HepG2 (cell line): ENCODE measurements at regions not wholly inside any gene's neighbourhood (a gene's known extent, or its start where the extent isn't known, plus 50 kb on each side); places are given as distances from the start of the nearest gene placed in this dataset.

Experiments
- ATAC-seq: fragments of 200-7000 bp; cut with Tn5 transposase; 3 replicates; pipeline ENCODE4 v1.9.1; 2020; ENCODE audit warnings: mild to moderate bottlenecking, moderate library complexity
- BruUV-seq: library from RNA; stranded (reverse); fragments of 400-500 nt; replicated peaks from 2 replicates; lab custom pipeline; 2021; lab: Mats Ljungman, UMichigan
- CTCF ChIA-PET: fragments of 300-600 bp; formaldehyde crosslinking; extraction: SDS; loops from one replicate; lab custom pipeline; 2021; ENCODE audit warnings: low total read pairs, inconsistent platforms, low intra/inter-chr PET ratio; lab: Yijun Ruan, JAX
- POLR2A ChIA-PET: fragments of 350-600 bp; sonication (Branson Sonifier 250); formaldehyde crosslinking; loops from one replicate; lab custom pipeline; 2020; ENCODE audit warnings: antibody characterized with exemption, inconsistent platforms; lab: Yijun Ruan, JAX
- DNase-seq: peaks from one replicate; pipeline ENCODE4 v3.0.0-alpha.2; 2015; ENCODE audit warnings: low spot score
- FAIRE-seq: peaks from 3 replicates; lab custom pipeline; 2011; peaks lifted over from hg19 to GRCh38; lab: Jason Lieb, UNC
- H2AFZ ChIP-seq: one replicate; pipeline ENCODE4 v1.6.1; 2011; ENCODE audit warnings: low read length, inconsistent platforms
- H3K27ac ChIP-seq: fragments of 300-600 bp; 3 replicates; pipeline ENCODE4 v1.8.0; 2011; ENCODE audit warnings: mixed run types, mild to moderate bottlenecking, mixed read lengths, low read length, inconsistent platforms; ENCODE audit not compliant: insufficient read depth; ENCODE audit errors: extremely low read length
- H3K27me3 ChIP-seq, 2 experiments: fragments of 200-600 bp in 1 of 2; 2 replicates in 1 of 2; 3 replicates in 1 of 2; pipeline versions ENCODE4 v1.6.0 to v1.8.0; 2011; ENCODE audit warnings: low read length in 2 of 2, mild to moderate bottlenecking in 2 of 2, moderate library complexity in 2 of 2, inconsistent platforms in 1 of 2; ENCODE audit not compliant: insufficient read depth in 2 of 2, control insufficient read depth in 1 of 2
- H3K36me3 ChIP-seq, 2 experiments: fragments of 200-600 bp in 1 of 2; replicated peaks in 1 of 2; 2 replicates in 1 of 2; 3 replicates in 1 of 2; pipeline versions ENCODE4 v1.5.1 to v1.8.0; 2011; ENCODE audit warnings: low read length in 2 of 2, inconsistent platforms in 1 of 2; ENCODE audit not compliant: insufficient read depth in 2 of 2, control insufficient read depth in 1 of 2
- H3K4me1 ChIP-seq: 2 replicates; pipeline ENCODE4 v1.5.1; 2012; ENCODE audit warnings: low read length, inconsistent platforms; ENCODE audit not compliant: insufficient read depth
- H3K4me2 ChIP-seq: 2 replicates; pipeline ENCODE4 v1.6.0; 2011; ENCODE audit warnings: low read depth, low read length, inconsistent platforms
- H3K4me3 ChIP-seq, 3 experiments: fragments of 200-600 bp in 1 of 3; sonication (generic), shearing (Covaris generic) in 1 of 3; replicated peaks in 1 of 3; 2 replicates each; pipeline ENCODE4 v1.5.1; 2011 to 2016; ENCODE audit warnings: low read length in 3 of 3, inconsistent platforms in 2 of 3, low read depth in 2 of 3, mild to moderate bottlenecking in 2 of 3, control low read depth in 1 of 3, mixed read lengths in 1 of 3; ENCODE audit not compliant: insufficient read depth in 1 of 3
- H3K79me2 ChIP-seq: one replicate; pipeline ENCODE4 v1.6.1; 2011; ENCODE audit warnings: low read length, inconsistent platforms; ENCODE audit not compliant: insufficient read depth
- H3K9ac ChIP-seq: 2 replicates; pipeline ENCODE4 v1.6.0; 2011; ENCODE audit warnings: mild to moderate bottlenecking, low read depth, low read length, inconsistent platforms; ENCODE audit not compliant: insufficient read depth
- H3K9me3 ChIP-seq: 2 replicates; pipeline ENCODE4 v1.5.1; 2012; ENCODE audit warnings: mild to moderate bottlenecking, low read length
- H4K20me1 ChIP-seq: 2 replicates; pipeline ENCODE4 v1.6.0; 2011; ENCODE audit warnings: inconsistent platforms, mild to moderate bottlenecking, low read length, moderate library complexity; ENCODE audit not compliant: insufficient read depth
- ERF ChIP-seq: IDR thresholded peaks from 2 replicates; pipeline ENCODE4 v1.6.1; 2018; ENCODE audit warnings: missing biosample characterization, missing genetic modification reagents
- ETV6 ChIP-seq: sonication (generic); formaldehyde crosslinking; conservative IDR thresholded peaks from 2 replicates; pipeline ENCODE4 v1.4.0; 2020; ENCODE audit warnings: missing genetic modification reagents
- GLI4 ChIP-seq: sonication (generic); formaldehyde crosslinking; IDR thresholded peaks from 2 replicates; pipeline ENCODE4 v1.5.1; 2020; ENCODE audit warnings: missing genetic modification reagents, mild to moderate bottlenecking, moderate library complexity, borderline replicate concordance
- HNRNPUL1 ChIP-seq: fragments of 200-400 bp; formaldehyde crosslinking; IDR thresholded peaks from 2 replicates; pipeline ENCODE4 v1.6.1; 2017; ENCODE audit warnings: low read depth, mild to moderate bottlenecking, low read length, moderate library complexity
- JUND ChIP-seq: sonication (generic); formaldehyde crosslinking; IDR thresholded peaks from 2 replicates; pipeline ENCODE4 v1.8.0; 2022; ENCODE audit warnings: mild to moderate bottlenecking, missing genetic modification reagents
- KDM2A ChIP-seq: sonication (generic); formaldehyde crosslinking; IDR thresholded peaks from 2 replicates; pipeline ENCODE4 v1.4.0; 2020; ENCODE audit warnings: low read depth, missing genetic modification reagents, borderline replicate concordance
- KLF9 ChIP-seq: IDR thresholded peaks from 2 replicates; pipeline ENCODE4 v1.6.1; 2016; ENCODE audit warnings: low read depth
- NFYC ChIP-seq: IDR thresholded peaks from 2 replicates; pipeline ENCODE4 v1.6.1; 2016; ENCODE audit warnings: missing genetic modification reagents, missing compliant biosample characterization
- RARA ChIP-seq: IDR thresholded peaks from 2 replicates; pipeline ENCODE4 v1.6.1; 2016; ENCODE audit warnings: missing genetic modification reagents, missing compliant biosample characterization
- SAFB2 ChIP-seq: sonication (generic); formaldehyde crosslinking; IDR thresholded peaks from 2 replicates; pipeline ENCODE4 v1.5.1; 2020; ENCODE audit warnings: missing genetic modification reagents, low read depth, mild to moderate bottlenecking, borderline replicate concordance
- SETDB1 ChIP-seq: sonication (generic); formaldehyde crosslinking; IDR thresholded peaks from 2 replicates; pipeline ENCODE4 v1.5.1; 2020; ENCODE audit warnings: missing genetic modification reagents, mild to moderate bottlenecking, borderline replicate concordance
- STAT6 ChIP-seq: sonication (generic); formaldehyde crosslinking; IDR thresholded peaks from 2 replicates; pipeline ENCODE4 v1.4.0; 2020; ENCODE audit warnings: missing genetic modification reagents, mild to moderate bottlenecking, borderline replicate concordance
- TBX2 ChIP-seq: sonication (generic); formaldehyde crosslinking; IDR thresholded peaks from 2 replicates; pipeline ENCODE4 v1.5.0; 2020; ENCODE audit warnings: missing genetic modification reagents, mild to moderate bottlenecking, borderline replicate concordance
- ZBTB4 ChIP-seq: sonication (generic); formaldehyde crosslinking; IDR thresholded peaks from 2 replicates; pipeline ENCODE4 v1.4.0; 2020; ENCODE audit warnings: missing genetic modification reagents, mild to moderate bottlenecking, borderline replicate concordance
- ZNF124 ChIP-seq: sonication (generic); formaldehyde crosslinking; IDR thresholded peaks from 2 replicates; pipeline ENCODE4 v1.4.0; 2020; ENCODE audit warnings: missing genetic modification reagents
- ZNF224 ChIP-seq: sonication (generic); formaldehyde crosslinking; IDR thresholded peaks from 2 replicates; pipeline ENCODE4 v1.5.0; 2020; ENCODE audit warnings: mild to moderate bottlenecking, missing genetic modification reagents
- ZNF230 ChIP-seq: sonication (generic); formaldehyde crosslinking; IDR thresholded peaks from 2 replicates; pipeline ENCODE4 v1.4.0; 2020; ENCODE audit warnings: mild to moderate bottlenecking, missing genetic modification reagents
- ZNF234 ChIP-seq: sonication (generic); formaldehyde crosslinking; conservative IDR thresholded peaks from 2 replicates; pipeline ENCODE4 v1.5.1; 2020; ENCODE audit warnings: mild to moderate bottlenecking, missing genetic modification reagents
- ZNF883 ChIP-seq: sonication (generic); formaldehyde crosslinking; IDR thresholded peaks from 2 replicates; pipeline ENCODE4 v1.5.1; 2020; ENCODE audit warnings: mild to moderate bottlenecking, missing genetic modification reagents; ENCODE audit errors: not compliant biosample characterization
- WGBS: methylation state at CpG from one replicate; pipeline ENCODE4 v1.1.6; 2017; ENCODE audit warnings: low lambda C conversion rate; 5-methylcytosine and 5-hydroxymethylcytosine counted together
- in situ Hi-C: cut with HindIII; loops from 2 replicates; pipeline ENCODE4 v1.10.0; 2017; ENCODE audit warnings: low pct_unique_long_range_greater_than_20kb; ENCODE audit not compliant: extremely low pct_ligation_motif_present
- intact Hi-C: fragments of 100-400 bp; cut with micrococcal nuclease; formaldehyde crosslinking; loops from one replicate; pipeline ENCODE4 v1.10.0; 2022; ENCODE audit not compliant: unreplicated experiment

GRCh38 chr1:4564051-4564450 is 90.4 kb upstream of the AJAP1 start:
- ATAC-seq (no peak), DNase-seq (no peak), FAIRE-seq (no peak)
- in situ Hi-C loops: no loop called here
- H2AFZ ChIP-seq: no peak overlapping the region
- intact Hi-C loops: no loop called here
- ChIA-PET CTCF (no interaction called here), POLR2A (no interaction called here)
- no peak overlapping the region for H3K27ac ChIP-seq
- no peaks in the 10 kb centered on the region for H4K20me1 ChIP-seq
- no peak overlapping the region for H3K9ac ChIP-seq
- 25% methylated on average over 5 of the region's 10 CpGs for WGBS
- no peak overlapping the region for H3K4me3 ChIP-seq
- no TSS peak for BruUV-seq
- no peaks in the 10 kb centered on the region for H3K9me3 ChIP-seq
- H3K4me2 ChIP-seq: no peak overlapping the region
- H3K4me1 ChIP-seq: no peaks in the 10 kb centered on the region
- no peaks in the 10 kb centered on the region for H3K36me3 ChIP-seq
- TF ChIP-seq ZNF883 (CRISPR knock-in tag): no peak
- TF ChIP-seq RARA (CRISPR knock-in tag): no peak
- TF ChIP-seq SETDB1 (CRISPR knock-in tag): no peak
- no peak for TF ChIP-seq SAFB2 (CRISPR knock-in tag)
- no peak for TF ChIP-seq ZNF234 (CRISPR knock-in tag)
- TF ChIP-seq ETV6 (CRISPR knock-in tag): no peak
- no peak for TF ChIP-seq ERF
- TF ChIP-seq STAT6 (CRISPR knock-in tag): no peak
- TF ChIP-seq HNRNPUL1: no peak
- no peak for TF ChIP-seq JUND (CRISPR knock-in tag)
- no peak for TF ChIP-seq ZNF230
- TF ChIP-seq GLI4: no peak
- TF ChIP-seq ZNF124 (CRISPR knock-in tag): no peak
- no peak for TF ChIP-seq TBX2 (CRISPR knock-in tag)
- TF ChIP-seq ZNF224 (CRISPR knock-in tag): no peak
- TF ChIP-seq KLF9 (CRISPR knock-in tag): no peak
- no peak for TF ChIP-seq KDM2A
- no peak for TF ChIP-seq NFYC (CRISPR knock-in tag)
- no peak for TF ChIP-seq ZBTB4 (CRISPR knock-in tag)
- peaks cover 1 to 23% of the 10 kb centered on the region in 2 experiments; a peak in 4 of 5 replicates for H3K27me3 ChIP-seq
- no peaks in the 10 kb centered on the region for H3K79me2 ChIP-seq
